Motor neuron (in vitro differentiated cells): ENCODE measurements at regions not wholly inside any gene's neighbourhood (a gene's known extent, or its start where the extent isn't known, plus 50 kb on each side); places are given as distances from the start of the nearest gene placed in this dataset.
A peak's percentile ranks its signal among the peaks of the same experiment; 100 is the strongest.

Experiments
- ATAC-seq, 8 experiments: fragments of 200-7000 bp; cut with Tn5 transposase; replicated peaks in 6 of 8; 2 replicates each; pipeline ENCODE4 v1.8.0; 2021; ENCODE audit warnings: mild to moderate bottlenecking in 8 of 8, moderate library complexity in 8 of 8
- H3K27ac ChIP-seq, 2 donors: fragments of 250-450 bp; sonication (Bioruptor Pico); 2 replicates each; pipeline ENCODE4 v1.9.0; 2021; ENCODE audit warnings: antibody characterized with exemption in 2 of 2, mild to moderate bottlenecking in 2 of 2, moderate library complexity in 1 of 2
- H3K4me1 ChIP-seq, 2 donors: fragments of 250-450 bp; sonication (Bioruptor Pico); replicated peaks in 1 of 2; 2 replicates each; pipeline ENCODE4 v1.6.1; 2021; ENCODE audit warnings: antibody characterized with exemption in 2 of 2, mild to moderate bottlenecking in 2 of 2, moderate library complexity in 1 of 2
- H3K4me3 ChIP-seq, 5 donors: fragments of 250-450 bp; sonication (Bioruptor Pico); 2 replicates each; pipeline ENCODE4 v1.9.0; 2021; ENCODE audit warnings: antibody characterized with exemption in 5 of 5, mild to moderate bottlenecking in 5 of 5, moderate library complexity in 4 of 5
- WGBS, 10 experiments: fragments of 450-650 bp; shearing (Covaris generic); methylation state at CpG; one replicate each; pipeline ENCODE4 v1.0.0; 2022; 5-methylcytosine and 5-hydroxymethylcytosine counted together
- in situ Hi-C, 9 experiments: fragments of 400-800 bp; cut with MboI; loops; one replicate each; pipeline ENCODE4 v1.15.0; 2021; ENCODE audit warnings: low sequenced_read_pairs in 9 of 9, low pct_unique_long_range_greater_than_20kb in 2 of 9; ENCODE audit not compliant: unreplicated experiment in 9 of 9

DNA sequence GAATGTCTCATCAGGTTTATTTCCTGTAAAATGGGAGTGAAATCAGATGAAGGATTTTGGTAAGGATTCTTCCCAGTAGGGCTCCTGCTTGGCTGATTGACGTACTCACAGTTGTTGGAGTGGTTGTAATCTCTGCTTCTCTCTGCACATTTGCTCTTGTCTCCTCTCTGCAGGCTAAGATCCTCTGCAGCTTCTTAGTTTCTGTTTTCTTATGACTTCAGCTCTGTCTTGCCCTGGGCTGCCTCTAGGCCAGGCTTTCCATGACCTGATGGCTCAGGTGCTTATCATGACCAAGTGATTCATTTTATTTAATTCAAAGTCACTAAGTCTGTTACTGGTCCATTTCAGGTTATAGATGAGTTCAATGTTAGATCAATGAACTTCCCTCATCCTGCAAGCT is 394.5 kb upstream of the DDHD1 start:
- in situ Hi-C loops, result loop anchor here in 8 of 9 experiments (25.0 kb wide), 3 partner anchors 415 to 790 kb away; partner anchors contain the start of gene BMP4 (in 1 of the 8)

DNA sequence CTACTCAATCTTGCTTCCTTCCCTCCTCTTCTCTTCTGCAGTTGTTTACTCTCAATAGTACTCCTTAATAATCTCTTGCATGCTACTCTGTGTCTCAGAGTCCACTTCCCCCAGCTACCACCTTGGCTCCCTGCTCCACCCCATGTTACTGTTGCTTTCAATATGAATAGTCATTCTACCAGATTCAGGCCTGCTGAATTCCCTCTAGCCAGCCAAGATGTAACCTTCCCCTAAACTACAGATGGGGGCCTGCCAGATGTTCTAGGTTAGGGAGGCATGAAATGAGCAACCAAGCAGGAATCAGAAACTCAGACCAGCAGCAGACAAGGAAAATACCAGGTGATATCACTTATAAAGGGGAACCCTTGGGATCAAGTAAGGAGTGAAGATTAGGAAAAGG is 392.1 kb upstream of the DDHD1 start:
- no peak overlapping the region for H3K27ac ChIP-seq
- H3K4me3 ChIP-seq, result no peak overlapping the region
- in situ Hi-C loops, result loop anchor here in 8 of 9 experiments (25.0 kb wide), 3 partner anchors 417 to 792 kb away; partner anchors contain the start of gene BMP4 (in 1 of the 8)
- ATAC-seq, result peak in 1 of 8 experiments; percentile 18
- H3K4me1 ChIP-seq, result peaks cover 6% of the 10 kb centered on the region in 2 donors

More for the DNA sequence above, 394.5 kb upstream of the DDHD1 start:
- 75 to 100% (median 80%) methylated on average over 1 of the region's 1 CpG; no CpG with 5 or more reads in 6 of the 10 experiments for WGBS, 10 experiments
- H3K27ac ChIP-seq, result no peak overlapping the region
- no peak for ATAC-seq
- H3K4me3 ChIP-seq, result no peak overlapping the region
- peaks cover 0 to 5% of the 10 kb centered on the region in 2 donors for H3K4me1 ChIP-seq

DNA sequence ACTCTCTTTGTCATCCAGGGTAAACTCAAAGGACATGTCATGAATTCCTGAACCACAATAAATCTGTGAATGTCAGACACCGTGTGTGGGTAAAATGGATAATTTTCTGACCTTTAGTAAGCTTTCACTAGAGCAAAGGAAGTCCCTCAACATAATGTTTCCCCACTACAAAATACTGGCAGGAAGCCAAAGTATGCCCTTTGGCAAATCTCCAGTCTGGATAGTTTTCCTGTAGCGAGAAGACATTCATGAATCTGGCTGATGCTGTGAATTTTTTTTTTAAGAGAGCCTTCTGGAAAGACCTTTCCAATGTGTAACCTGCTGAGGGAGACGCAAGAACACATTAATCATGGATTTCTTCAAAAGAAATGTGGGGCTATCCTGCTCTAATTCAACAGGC is 389.6 kb upstream of the DDHD1 start:
- WGBS, 10 experiments, result 15 to 80% (median 54%) methylated on average over 1 to 3 of the region's 3 CpGs; no CpG with 5 or more reads in 3 of the 10 experiments
- peak in 7 of 8 experiments; percentile 17 to 82 (median 49) for ATAC-seq
- in situ Hi-C loops, result loop anchor here in 8 of 9 experiments (25.0 kb wide), 3 partner anchors 420 to 795 kb away; partner anchors contain the start of gene BMP4 (in 1 of the 8)
- Histone ChIP-seq H3K4me3 (no peak overlapping the region), H3K4me1 (peaks cover 6% of the 10 kb centered on the region in 2 donors), H3K27ac (no peak overlapping the region)

DNA sequence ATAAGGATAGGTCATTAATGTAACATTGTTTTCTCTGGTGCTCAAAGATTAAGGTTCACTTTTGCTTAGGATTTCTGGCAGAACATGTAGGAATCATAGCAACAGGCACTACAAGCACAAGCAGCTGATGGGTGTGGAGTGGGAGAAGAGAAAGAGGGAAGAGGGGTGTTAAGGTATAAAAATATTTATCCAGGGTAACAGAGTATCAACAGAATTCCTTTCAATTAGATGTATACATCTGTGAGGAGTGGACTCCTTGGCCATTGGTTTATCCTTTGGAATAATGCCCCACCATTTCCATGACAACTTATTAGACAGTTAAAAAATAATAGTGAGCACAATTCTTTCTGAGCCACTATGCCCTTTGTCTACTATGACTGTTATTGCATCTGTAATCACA is 388.3 kb upstream of the DDHD1 start:
- Histone ChIP-seq H3K4me1 (peaks cover 6% of the 10 kb centered on the region in 2 donors), H3K27ac (no peak overlapping the region), H3K4me3 (no peak overlapping the region)
- in situ Hi-C loops, result loop anchor here in 8 of 9 experiments (25.0 kb wide), 3 partner anchors 421 to 796 kb away; partner anchors contain the start of gene BMP4 (in 1 of the 8)
- ATAC-seq, result peak in 1 of 8 experiments; percentile 61

DNA sequence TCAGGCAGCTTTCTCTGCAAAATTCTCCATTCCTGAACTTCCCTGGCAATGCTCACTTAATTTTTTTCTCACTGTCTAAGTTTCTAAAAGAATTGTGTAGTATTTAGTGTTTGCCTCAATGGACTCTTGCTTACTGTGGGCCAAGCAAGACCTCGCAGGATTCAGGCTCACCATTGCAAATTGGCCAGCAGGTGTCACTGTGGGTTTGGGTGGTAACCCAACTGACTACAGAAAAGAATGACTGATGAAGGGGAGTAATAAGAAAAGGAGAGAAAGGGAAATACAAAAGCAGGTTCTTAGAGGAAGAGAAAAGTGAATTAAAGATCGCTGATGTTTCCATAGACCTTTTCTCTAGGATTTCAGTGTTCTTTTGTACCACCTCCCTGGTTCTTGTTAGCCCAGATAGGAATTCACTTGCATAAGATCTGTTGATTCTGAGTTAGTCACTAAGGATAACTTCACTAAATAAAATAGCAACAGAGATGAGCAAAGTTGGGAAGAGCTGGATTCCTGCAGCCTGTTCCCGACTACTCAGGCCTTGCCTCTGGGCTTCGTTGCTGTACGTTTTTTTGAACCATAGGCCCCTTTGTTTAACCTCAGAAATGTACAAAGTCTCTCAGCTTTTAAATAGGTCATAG is 386.5 kb upstream of the DDHD1 start:
- WGBS, 10 experiments, result 0 to 52% (median 15%) methylated on average over 1 to 5 of the region's 5 CpGs; no CpG with 5 or more reads in 1 of the 10 experiments
- H3K27ac ChIP-seq, result no peak overlapping the region
- in situ Hi-C loops, result loop anchor here in 8 of 9 experiments (25.0 kb wide), 3 partner anchors 423 to 798 kb away; partner anchors contain the start of gene BMP4 (in 1 of the 8)
- ATAC-seq, result peak; percentile 58 to 92 (median 78)
- H3K4me3 ChIP-seq, result no peak overlapping the region
- peaks cover 6% of the 10 kb centered on the region in 2 donors for H3K4me1 ChIP-seq

DNA sequence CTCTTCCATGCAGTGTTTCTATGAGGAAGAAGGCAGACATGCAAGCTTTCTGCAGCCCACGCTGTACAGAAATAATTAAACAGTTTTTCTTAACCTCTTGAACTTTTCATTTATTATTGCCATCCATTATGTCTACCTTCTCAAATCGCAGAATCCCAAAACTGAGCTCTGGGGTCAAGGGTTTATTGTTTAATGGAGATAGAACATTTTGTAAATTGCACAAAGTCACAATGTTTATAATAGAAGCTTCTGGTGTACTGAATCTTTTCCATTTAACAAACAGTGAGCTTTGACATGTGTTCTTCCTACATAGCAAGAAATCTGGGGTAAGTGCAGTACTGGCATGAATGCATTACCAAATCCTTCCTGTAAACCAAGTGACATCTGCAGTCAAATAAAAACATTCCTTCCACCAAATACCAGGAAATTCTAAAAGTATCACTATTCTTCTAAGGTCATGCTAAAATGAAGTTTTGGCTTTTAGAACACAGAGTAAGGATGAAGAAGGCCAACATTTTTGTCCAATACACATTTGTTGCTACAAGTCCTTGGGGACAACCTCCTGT is 385.3 kb upstream of the DDHD1 start:
- Histone ChIP-seq H3K4me3 (no peak overlapping the region), H3K4me1 (peaks cover 6% of the 10 kb centered on the region in 2 donors), H3K27ac (no peak overlapping the region)
- in situ Hi-C loops, result loop anchor here in 8 of 9 experiments (25.0 kb wide), 3 partner anchors 424 to 799 kb away; partner anchors contain the start of gene BMP4 (in 1 of the 8)
- ATAC-seq, result peak in 1 of 8 experiments; percentile 12
- 0 to 93% (median 80%) methylated on average over 1 to 2 of the region's 2 CpGs; no CpG with 5 or more reads in 1 of the 10 experiments for WGBS, 10 experiments

DNA sequence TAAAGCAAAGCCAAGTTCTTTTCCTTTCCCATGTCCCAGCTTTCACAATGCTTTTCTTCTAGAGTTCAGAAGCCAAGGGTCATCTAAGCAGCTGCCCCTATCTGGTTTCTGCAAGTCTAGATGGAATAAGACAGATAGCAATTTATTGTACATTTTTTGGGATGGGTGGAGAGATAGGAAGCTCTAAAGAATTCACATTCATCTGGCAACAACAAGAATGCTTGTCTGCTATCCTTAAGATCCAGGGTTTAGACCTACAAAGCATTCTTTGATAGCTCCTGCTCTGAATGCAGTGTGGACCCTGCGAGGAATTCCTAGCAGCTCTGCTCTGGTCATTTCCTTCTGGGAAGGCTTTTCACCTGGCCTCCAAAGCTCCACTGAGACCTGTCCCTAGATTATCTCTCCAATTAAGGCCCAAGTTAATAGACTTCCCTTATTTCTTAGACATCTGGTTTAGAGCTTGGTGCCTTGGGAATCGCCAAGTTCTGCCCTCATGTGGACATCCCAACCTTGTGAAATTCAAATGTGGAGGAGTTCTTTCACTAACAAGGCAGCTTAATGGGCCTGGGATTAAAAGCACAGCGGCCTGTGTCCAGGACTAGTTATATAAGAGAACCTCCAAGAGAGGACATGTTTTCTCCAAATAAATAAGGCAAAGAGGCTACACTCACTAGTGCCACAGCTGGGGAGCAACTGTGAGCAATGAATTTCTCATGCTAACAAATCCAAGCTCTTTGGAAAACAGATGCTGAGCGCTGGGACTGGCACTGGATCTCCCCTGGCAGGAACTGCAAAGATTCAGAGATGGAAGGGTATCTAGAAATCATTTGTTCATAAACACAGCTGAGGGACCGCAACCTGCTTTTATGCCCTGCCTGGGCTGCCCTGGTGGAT is 384.5 kb upstream of the DDHD1 start:
- Histone ChIP-seq H3K4me1 (peaks cover 2 to 6% of the 10 kb centered on the region in 2 donors), H3K4me3 (no peak overlapping the region), H3K27ac (no peak overlapping the region)
- peak in 3 of 8 experiments; percentile 22 to 51 (median 45) for ATAC-seq
- in situ Hi-C loops, result loop anchor here in 8 of 9 experiments (25.0 kb wide), 3 partner anchors 425 to 800 kb away; partner anchors contain the start of gene BMP4 (in 1 of the 8)
- 38 to 100% (median 86%) methylated on average over 1 to 5 of the region's 5 CpGs for WGBS, 10 experiments

DNA sequence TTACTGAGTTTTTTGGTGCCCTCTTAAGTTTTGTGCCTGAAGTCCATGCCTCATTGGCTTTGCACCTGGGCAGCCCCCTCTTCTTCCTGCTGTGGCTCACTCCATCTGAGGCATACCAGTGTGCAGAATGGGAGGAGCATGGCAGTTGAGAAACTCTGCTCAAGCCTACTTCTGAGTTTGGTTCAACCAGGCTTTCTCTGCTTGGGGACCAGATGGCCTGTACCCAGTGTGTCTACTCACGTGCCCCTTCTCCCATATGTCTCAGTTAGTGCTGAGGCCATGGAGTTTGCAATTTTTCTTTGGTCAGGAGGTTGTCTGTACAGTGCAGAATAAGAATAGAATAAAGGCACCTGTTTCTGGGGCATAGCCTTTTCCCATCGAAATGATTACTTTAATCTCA is 383.3 kb upstream of the DDHD1 start:
- no peak overlapping the region for H3K27ac ChIP-seq
- ATAC-seq, result no peak
- H3K4me1 ChIP-seq, result peaks cover 3 to 11% of the 10 kb centered on the region in 2 donors
- in situ Hi-C loops, result loop anchor here in 8 of 9 experiments (25.0 kb wide), 3 partner anchors 426 to 801 kb away; partner anchors contain the start of gene BMP4 (in 1 of the 8)
- H3K4me3 ChIP-seq, result no peak overlapping the region
- WGBS, 10 experiments, result 10 to 100% (median 97%) methylated on average over 1 to 2 of the region's 2 CpGs; no CpG with 5 or more reads in 2 of the 10 experiments

DNA sequence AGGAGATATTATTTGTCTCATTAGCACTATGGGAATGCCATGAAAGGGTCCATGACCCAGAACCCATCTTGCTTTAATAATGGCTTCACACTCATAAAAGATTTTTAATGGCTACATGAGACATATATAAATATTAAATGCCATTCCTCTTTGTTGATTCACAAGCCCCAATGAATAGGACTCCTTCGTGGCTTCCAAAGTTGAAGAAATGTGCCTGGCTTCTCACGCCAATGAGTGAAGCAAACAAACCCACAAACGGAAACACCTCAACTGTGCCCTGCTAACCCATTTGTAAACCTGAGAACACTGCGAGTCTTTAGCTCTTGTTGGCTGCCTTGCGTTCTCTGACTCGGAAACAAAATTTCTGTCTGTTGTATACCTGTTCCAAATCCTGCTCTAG is 381.7 kb upstream of the DDHD1 start:
- in situ Hi-C loops, result loop anchor here in 8 of 9 experiments (25.0 kb wide), 3 partner anchors 427 to 802 kb away; partner anchors contain the start of gene BMP4 (in 1 of the 8)

DNA sequence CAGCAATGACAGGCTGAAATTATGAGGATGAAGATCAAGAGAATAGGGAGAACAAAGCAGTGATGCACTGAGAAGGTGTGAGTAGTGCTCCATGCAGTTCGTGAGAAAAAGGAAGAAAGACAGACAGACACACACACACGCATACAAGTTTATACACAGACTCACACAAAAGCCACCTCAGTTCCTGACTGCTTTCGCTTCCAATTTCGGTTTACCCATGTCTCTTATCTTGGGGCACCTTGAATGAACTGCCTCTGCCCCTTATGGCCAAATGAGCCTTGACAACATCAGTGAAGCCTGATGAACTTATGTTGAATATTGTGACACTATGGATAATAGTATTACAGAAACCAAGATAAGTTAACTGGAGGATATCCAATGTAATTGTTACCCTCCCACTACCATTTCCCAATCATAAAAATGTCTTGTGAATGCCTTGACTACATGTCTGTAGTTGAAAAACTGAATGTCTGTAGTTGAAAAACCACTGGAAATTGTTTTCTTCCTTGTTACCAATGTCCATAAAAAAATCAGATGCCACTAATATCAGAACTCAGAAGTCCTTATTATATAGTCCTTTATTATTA is 380.4 kb upstream of the DDHD1 start:
- in situ Hi-C loops, result loop anchor here in 8 of 9 experiments (25.0 kb wide), 3 partner anchors 429 to 804 kb away; partner anchors contain the start of gene BMP4 (in 1 of the 8)

More for the DNA sequence above, 381.7 kb upstream of the DDHD1 start:
- Histone ChIP-seq H3K27ac (no peak overlapping the region), H3K4me3 (no peak overlapping the region), H3K4me1 (peaks cover 9 to 10% of the 10 kb centered on the region in 2 donors)
- WGBS, 10 experiments, result 60 to 100% (median 82%) methylated on average over 1 to 6 of the region's 6 CpGs
- ATAC-seq, result no peak

DNA sequence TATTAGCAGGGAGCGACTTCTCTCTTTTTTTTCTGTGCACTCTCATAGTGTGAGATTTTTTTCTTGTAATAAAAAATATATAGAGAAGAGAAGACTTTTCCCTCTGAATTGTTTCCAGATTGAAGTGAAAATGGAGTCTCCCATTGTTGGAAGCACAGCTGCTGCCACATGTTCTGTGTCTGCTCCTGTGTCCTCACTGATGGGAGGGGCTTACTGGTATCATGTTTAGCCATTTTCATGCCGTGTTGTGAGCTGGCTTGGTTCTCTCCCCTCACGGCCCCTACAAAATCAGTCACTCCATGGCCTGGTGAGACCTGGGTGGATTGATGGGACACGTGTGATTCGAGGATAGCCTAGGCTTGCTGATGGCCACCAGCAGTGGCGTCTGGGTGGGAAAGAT is 379.7 kb upstream of the DDHD1 start:
- in situ Hi-C loops, result loop anchor here in 8 of 9 experiments (25.0 kb wide), 3 partner anchors 429 to 804 kb away; partner anchors contain the start of gene BMP4 (in 1 of the 8)
- ATAC-seq, result no peak
- Histone ChIP-seq H3K27ac (no peak overlapping the region), H3K4me1 (peaks cover 9 to 10% of the 10 kb centered on the region in 2 donors), H3K4me3 (no peak overlapping the region)
- 50 to 100% (median 88%) methylated on average over 1 to 4 of the region's 6 CpGs; no CpG with 5 or more reads in 4 of the 10 experiments for WGBS, 10 experiments

More for the DNA sequence above, 380.4 kb upstream of the DDHD1 start:
- Histone ChIP-seq H3K4me1 (peaks cover 9 to 10% of the 10 kb centered on the region in 2 donors), H3K27ac (no peak overlapping the region), H3K4me3 (no peak overlapping the region)
- 67 to 100% (median 77%) methylated on average over 1 to 4 of the region's 4 CpGs; no CpG with 5 or more reads in 4 of the 10 experiments for WGBS, 10 experiments
- no peak for ATAC-seq

DNA sequence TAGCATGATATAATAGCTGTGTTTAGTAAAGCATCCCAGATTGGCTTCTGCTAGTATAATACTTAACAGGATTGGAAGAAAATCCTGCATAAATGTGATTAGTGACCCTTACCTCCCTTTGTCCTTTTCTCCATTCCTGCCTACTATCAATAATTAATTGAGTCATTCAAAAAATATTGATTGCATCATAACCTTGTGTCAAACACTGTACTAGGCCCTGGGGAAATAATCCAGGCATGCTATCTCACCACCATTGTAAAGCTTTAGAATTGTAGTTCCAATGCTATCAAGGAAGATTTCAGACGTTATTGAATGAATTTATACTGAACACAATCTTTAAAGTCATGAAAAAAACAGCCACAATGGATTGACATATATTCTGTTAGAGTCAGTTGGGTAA is 378.6 kb upstream of the DDHD1 start:
- 33 to 80% (median 75%) methylated on average over 1 of the region's 1 CpG; no CpG with 5 or more reads in 4 of the 10 experiments for WGBS, 10 experiments
- Histone ChIP-seq H3K4me3 (no peak overlapping the region), H3K27ac (no peak overlapping the region), H3K4me1 (peaks cover 9 to 10% of the 10 kb centered on the region in 2 donors)
- ATAC-seq, result no peak
- in situ Hi-C loops, result loop anchor here in 8 of 9 experiments (25.0 kb wide), 3 partner anchors 431 to 806 kb away; partner anchors contain the start of gene BMP4 (in 1 of the 8)
